Breast epithelium (tissue), 4 donors: ENCODE measurements at regions not wholly inside any gene's neighbourhood (a gene's known extent, or its start where the extent isn't known, plus 50 kb on each side); places are given as distances from the start of the nearest gene placed in this dataset.
A peak's percentile ranks its signal among the peaks of the same experiment; 100 is the strongest.

ENCODE experiments used
- DNase-seq, 2 donors: peaks; one replicate each; pipeline ENCODE4 v3.0.0-alpha.2; 2019; ENCODE audit warnings: low spot score in 2 of 2
- H3K27ac ChIP-seq, 2 donors: fragments of 200-600 bp; sonication (generic) in 1 of 2; one replicate each; pipeline ENCODE4 v1.5.1; 2016 to 2019; ENCODE audit warnings: mild to moderate bottlenecking in 1 of 2
- H3K27me3 ChIP-seq, 2 donors: fragments of 200-600 bp; sonication (generic) in 1 of 2; one replicate each; pipeline versions ENCODE4 v1.5.1 to v1.6.0; 2017 to 2019; ENCODE audit warnings: control low read depth in 1 of 2, mild to moderate bottlenecking in 1 of 2
- H3K36me3 ChIP-seq: fragments of 200-600 bp; one replicate; pipeline ENCODE4 v1.5.1; 2019
- H3K4me1 ChIP-seq, 2 donors: fragments of 200-600 bp; sonication (generic); one replicate each; pipeline ENCODE4 v1.5.1; 2016 to 2019; ENCODE audit warnings: control low read depth in 1 of 2
- H3K4me3 ChIP-seq, 3 donors: fragments of 200-600 bp; sonication (generic); 1 replicate in 2 of 3; 2 replicates in 1 of 3; pipeline ENCODE4 v1.5.1; 2016 to 2019; ENCODE audit warnings: mild to moderate bottlenecking in 3 of 3, moderate library complexity in 2 of 3
- H3K9me3 ChIP-seq, 2 donors: fragments of 200-600 bp; sonication (generic) in 1 of 2; one replicate each; pipeline ENCODE4 v1.5.1; 2016 to 2019; ENCODE audit warnings: control low read depth in 1 of 2
- CTCF ChIP-seq, 3 donors: fragments of 450-650 bp; IDR thresholded peaks; one replicate each; pipeline ENCODE4 v1.5.1; 2016 to 2017; ENCODE audit warnings: antibody characterized with exemption in 3 of 3, mild to moderate bottlenecking in 3 of 3, moderate library complexity in 3 of 3
- POLR2A ChIP-seq: fragments of 450-650 bp; IDR thresholded peaks from one replicate; pipeline ENCODE4 v1.6.1; 2016; ENCODE audit warnings: antibody characterized with exemption, mild to moderate bottlenecking, moderate library complexity
- POLR2AphosphoS5 ChIP-seq, 3 donors: sonication (generic); formaldehyde crosslinking; IDR thresholded peaks; one replicate each; pipeline ENCODE4 v1.6.1; 2017; ENCODE audit warnings: antibody characterized with exemption in 3 of 3
- intact Hi-C: fragments of 100-400 bp; cut with DNase I; formaldehyde crosslinking; loops from one replicate; pipeline ENCODE4 v1.15.1; 2023; ENCODE audit warnings: low total_unique reads

DNA sequence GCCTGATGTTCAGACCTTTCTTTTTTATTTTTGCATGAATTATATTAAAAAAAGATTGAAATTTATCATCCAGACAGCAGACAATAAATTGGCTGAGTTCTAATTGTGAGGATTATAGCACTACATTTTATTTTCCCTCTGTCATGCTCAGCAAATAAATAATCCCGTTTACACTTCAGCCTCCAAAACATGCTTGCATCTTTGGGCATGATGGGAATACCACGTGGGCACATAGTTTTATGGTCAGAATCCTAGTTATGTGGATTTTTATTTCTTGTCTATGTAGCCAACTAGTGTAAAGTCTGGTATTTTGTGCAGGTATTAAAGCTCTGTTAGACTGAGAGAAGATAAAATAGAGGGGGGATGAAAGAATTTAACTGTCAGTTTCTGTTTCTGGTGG lies 276.9 kb upstream of the E2F7 start:
- Histone ChIP-seq H3K27me3 (no peaks in the 10 kb centered on the region), H3K4me1 (peaks cover 0 to 10% of the 10 kb centered on the region in 2 donors)
- intact Hi-C loops: no loop called here

GRCh38 chr12:77339610-77340009 lies 274.2 kb upstream of the E2F7 start:
- no peak for TF ChIP-seq POLR2A
- TF ChIP-seq POLR2AphosphoS5 (IDR thresholded peaks at IDR 0.05): no peak
- no peak for TF ChIP-seq CTCF (IDR thresholded peaks at IDR 0.05)
- H3K27ac ChIP-seq: no peak overlapping the region
- peaks cover 0 to 2% of the 10 kb centered on the region in 2 donors for H3K4me1 ChIP-seq
- DNase-seq: no peak
- no peaks in the 10 kb centered on the region for H3K36me3 ChIP-seq
- H3K9me3 ChIP-seq: no peaks in the 10 kb centered on the region
- no peak overlapping the region for H3K4me3 ChIP-seq
- intact Hi-C loops: no loop called here
- no peaks in the 10 kb centered on the region for H3K27me3 ChIP-seq

More for the DNA sequence above, 276.9 kb upstream of the E2F7 start:
- Histone ChIP-seq H3K36me3 (no peaks in the 10 kb centered on the region), H3K27ac (peak overlapping the region in 1 of 2 donors; percentile 44), H3K9me3 (no peaks in the 10 kb centered on the region), H3K4me3 (no peak overlapping the region)
- TF ChIP-seq POLR2AphosphoS5 (IDR thresholded peaks at IDR 0.05) (no peak), CTCF (IDR thresholded peaks at IDR 0.05) (no peak), POLR2A (no peak)
- DNase-seq: no peak

- intact Hi-C loops: no loop called here
- no peak overlapping the region for H3K4me3 ChIP-seq
- DNase-seq: no peak
Observed at GRCh38 chr12:77337362-77337761, 272.0 kb upstream of the E2F7 start.

GRCh38 chr12:77334806-77335205 lies 269.4 kb upstream of the E2F7 start:
- intact Hi-C loops: no loop called here
- Histone ChIP-seq H3K4me3 (no peak overlapping the region), H3K27ac (no peak overlapping the region), H3K4me1 (no peaks in the 10 kb centered on the region), H3K36me3 (no peaks in the 10 kb centered on the region), H3K9me3 (no peaks in the 10 kb centered on the region), H3K27me3 (no peaks in the 10 kb centered on the region)
- no peak for DNase-seq
- TF ChIP-seq CTCF (IDR thresholded peaks at IDR 0.05) (no peak), POLR2AphosphoS5 (IDR thresholded peaks at IDR 0.05) (no peak), POLR2A (no peak)

More at GRCh38 chr12:77337362-77337761, 272.0 kb upstream of the E2F7 start:
- TF ChIP-seq CTCF (IDR thresholded peaks at IDR 0.05) (no peak), POLR2A (no peak), POLR2AphosphoS5 (IDR thresholded peaks at IDR 0.05) (no peak)
- Histone ChIP-seq H3K27me3 (no peaks in the 10 kb centered on the region), H3K9me3 (no peaks in the 10 kb centered on the region), H3K27ac (no peak overlapping the region), H3K4me1 (no peaks in the 10 kb centered on the region), H3K36me3 (no peaks in the 10 kb centered on the region)

- DNase-seq: peak in 1 of 2 donors; percentile 20
- no peak overlapping the region for H3K27ac ChIP-seq
- no peaks in the 10 kb centered on the region for H3K4me1 ChIP-seq
- intact Hi-C loops: no loop called here
- TF ChIP-seq POLR2AphosphoS5 (IDR thresholded peaks at IDR 0.05): no peak
- TF ChIP-seq POLR2A: no peak
- no peak for TF ChIP-seq CTCF (IDR thresholded peaks at IDR 0.05)
- H3K9me3 ChIP-seq: no peaks in the 10 kb centered on the region
- H3K27me3 ChIP-seq: no peaks in the 10 kb centered on the region
- no peaks in the 10 kb centered on the region for H3K36me3 ChIP-seq
- H3K4me3 ChIP-seq: no peak overlapping the region
Observed at GRCh38 chr12:77328326-77328725, 263.0 kb upstream of the E2F7 start.
